ENCODE measurements at regions not wholly inside any gene's neighbourhood (a gene's known extent, or its start where the extent isn't known, plus 50 kb on each side); places are given as distances from the start of the nearest gene placed in this dataset.

GRCh38 chr1:58257003-58257402 is 289.5 kb downstream of the OMA1 start:
- DNase-seq (ENCODE audit: low read depth, low spot score) (no peak), ATAC-seq (no peak)
- Histone ChIP-seq H3K9ac (ENCODE audit: low read length) (no peak overlapping the region), H3K4me2 (ENCODE audit: low read length) (no peak overlapping the region), H3K9me3 (ENCODE audit: control insufficient read depth in 1 of 2, insufficient read depth in 1 of 2, low read depth in 1 of 2, low read length in 2 of 2) (no peaks in the 10 kb centered on the region), H3K4me3 (replicated peaks in 1 of 2; ENCODE audit: low read depth in 1 of 2, low read length in 2 of 2) (no peak overlapping the region), H3K27ac (ENCODE audit: low read depth, low read length) (no peak overlapping the region), H2AFZ (ENCODE audit: low read depth, low read length, poor library complexity, severe bottlenecking) (no peak overlapping the region), H4K20me1 (ENCODE audit: insufficient read depth) (no peaks in the 10 kb centered on the region), H3K27me3 (ENCODE audit: insufficient read depth, low read length) (peaks cover 40% of the 10 kb centered on the region), H3K9me2 (ENCODE audit: insufficient read depth) (no peaks in the 10 kb centered on the region), H3K79me2 (ENCODE audit: insufficient read depth, low read length) (no peaks in the 10 kb centered on the region), H3K4me1 (ENCODE audit: control insufficient read depth in 1 of 2, insufficient read depth in 2 of 2, low read length in 2 of 2) (no peaks in the 10 kb centered on the region), H3K36me3 (ENCODE audit: control insufficient read depth in 1 of 2, insufficient read depth in 2 of 2, low read length in 2 of 2) (no peaks in the 10 kb centered on the region)
- ChIA-PET POLR2A (no interaction called here), RAD21 (ENCODE audit: low non-redundant PET in 1 of 2, low total read pairs in 2 of 2, uncharacterized antibody in 2 of 2, unreplicated experiment in 2 of 2) (no interaction called here), CTCF (no interaction called here)
- no TSS peak for BruUV-seq (replicated peaks)
- intact Hi-C loops (cut with micrococcal nuclease) = no loop called here
- TF ChIP-seq CBX3 (IDR thresholded peaks at IDR 0.05; ENCODE audit: low read depth) (no peak), CTCF (IDR thresholded peaks at IDR 0.05 in 2 of 3, conservative IDR thresholded peaks at IDR 0.05 in 1 of 3; ENCODE audit: borderline replicate concordance in 1 of 3, insufficient read depth in 1 of 3, low read depth in 2 of 3, low read length in 2 of 3) (no peak), ZNF274 (IDR thresholded peaks at IDR 0.05; ENCODE audit: low read depth, low read length) (no peak), CEBPB (IDR thresholded peaks at IDR 0.05; ENCODE audit: low read depth) (no peak), MAX (IDR thresholded peaks at IDR 0.05) (no peak), RAD21 (IDR thresholded peaks at IDR 0.05; ENCODE audit: low read depth) (no peak), YY1 (IDR thresholded peaks at IDR 0.05; ENCODE audit: extremely low read depth, insufficient replicate concordance, low read depth, low read length) (no peak), ATF3 (IDR thresholded peaks at IDR 0.05) (no peak), ZBTB33 (IDR thresholded peaks at IDR 0.05; ENCODE audit: extremely low read depth, insufficient replicate concordance, low read length) (no peak), POLR2AphosphoS5 (IDR thresholded peaks at IDR 0.05; ENCODE audit: low read depth, low read length) (no peak), SRF (IDR thresholded peaks at IDR 0.05; ENCODE audit: low read depth) (no peak), SIN3A (IDR thresholded peaks at IDR 0.05; ENCODE audit: low read depth) (no peak), TCF7L2 (IDR thresholded peaks at IDR 0.05; ENCODE audit: borderline replicate concordance, extremely low read depth, insufficient read depth, insufficient read length) (no peak), EZH2phosphoT487 (IDR thresholded peaks at IDR 0.05; ENCODE audit: borderline replicate concordance) (no peak), REST (IDR thresholded peaks at IDR 0.05; ENCODE audit: low read depth) (no peak), SP1 (IDR thresholded peaks at IDR 0.05; ENCODE audit: low read depth) (no peak)
